Naive thymus-derived CD8-positive, alpha-beta T cell (primary cell): ENCODE measurements at regions not wholly inside any gene's neighbourhood (a gene's known extent, or its start where the extent isn't known, plus 50 kb on each side); places are given as distances from the start of the nearest gene placed in this dataset.
A peak's percentile ranks its signal among the peaks of the same experiment; 100 is the strongest.
"Not testable (repeated sequence)": the region's sequence is repeated elsewhere in the genome, so short reads cannot be mapped to it uniquely, and the experiment has no call there.

Experiments used
- ATAC-seq, 2 donors: fragments of 150-1000 bp; cut with Tn5 transposase in 1 of 2; sonication (Bioruptor Pico), chemical (Tn5 transposase) in 1 of 2; 1 replicate in 1 of 2; 2 replicates in 1 of 2; pipeline ENCODE4 v1.10.0; 2021; ENCODE audit warnings: mild to moderate bottlenecking in 2 of 2, moderate library complexity in 2 of 2
- POLR2A ChIA-PET: fragments of 350-600 bp; sonication (Branson Sonifier 250); formaldehyde crosslinking; loops from one replicate; lab custom pipeline; 2021; ENCODE audit warnings: antibody characterized with exemption; lab: Charles Lee
- DNase-seq, 10 donors: peaks; one replicate each; pipeline versions ENCODE4 v3.0.0 to v3.0.0-alpha.2; 2020 to 2022
- H3K27ac Mint-ChIP-seq, 10 donors: one replicate each; pipeline ENCODE4 v1.8.0; 2020 to 2022; ENCODE audit warnings: mild to moderate bottlenecking in 10 of 10, mixed read lengths in 10 of 10, moderate library complexity in 4 of 10, inconsistent platforms in 1 of 10
- H3K27me3 Mint-ChIP-seq, 5 donors: one replicate each; pipeline ENCODE4 v1.8.0; 2021 to 2022; ENCODE audit warnings: mixed read lengths in 5 of 5
- H3K36me3 Mint-ChIP-seq, 3 donors: one replicate each; pipeline ENCODE4 v1.8.0; 2020 to 2022; ENCODE audit warnings: mixed read lengths in 3 of 3, mild to moderate bottlenecking in 2 of 3, inconsistent platforms in 1 of 3
- H3K4me1 Mint-ChIP-seq, 4 donors: one replicate each; pipeline ENCODE4 v1.8.0; 2021 to 2022; ENCODE audit warnings: mixed read lengths in 4 of 4
- H3K4me3 Mint-ChIP-seq, 10 donors: one replicate each; pipeline ENCODE4 v1.8.0; 2020 to 2022; ENCODE audit warnings: mild to moderate bottlenecking in 10 of 10, mixed read lengths in 10 of 10, moderate library complexity in 6 of 10, inconsistent platforms in 1 of 10
- H3K9me3 Mint-ChIP-seq, 9 donors: one replicate each; pipeline ENCODE4 v1.8.0; 2020 to 2022; ENCODE audit warnings: mixed read lengths in 9 of 9, mild to moderate bottlenecking in 3 of 9, inconsistent platforms in 1 of 9, moderate library complexity in 1 of 9

- Mint-ChIP-seq H3K9me3 (peaks cover 0 to 9% (median 0%) of the 10 kb centered on the region in 9 donors), H3K27me3 (no peaks in the 10 kb centered on the region), H3K27ac (no peak overlapping the region), H3K4me3 (no peak overlapping the region), H3K4me1 (peaks cover 0 to 6% (median 0%) of the 10 kb centered on the region in 4 donors), H3K36me3 (no peaks in the 10 kb centered on the region)
- ATAC-seq, result no peak
- no peak for DNase-seq
- POLR2A ChIA-PET, result no interaction called here
Measured at GRCh38 chr18:39454866-39455265, 1889.3 kb upstream of the CELF4 start.

- POLR2A ChIA-PET, result no interaction called here
- H3K27me3 Mint-ChIP-seq, result no peaks in the 10 kb centered on the region
Measured at GRCh38 chr18:39453882-39454281, 1888.3 kb upstream of the CELF4 start.

GRCh38 chr18:39453356-39453755 is 1887.8 kb upstream of the CELF4 start:
- Mint-ChIP-seq H3K36me3 (no peaks in the 10 kb centered on the region), H3K9me3 (peaks cover 0 to 4% (median 1%) of the 10 kb centered on the region in 9 donors), H3K4me3 (no peak overlapping the region), H3K4me1 (peaks cover 0 to 6% (median 0%) of the 10 kb centered on the region in 4 donors), H3K27me3 (no peaks in the 10 kb centered on the region), H3K27ac (peak overlapping the region in 1 of 10 donors; percentile 30)
- ATAC-seq (no peak), DNase-seq (no peak)
- POLR2A ChIA-PET, result no interaction called here

More at GRCh38 chr18:39453882-39454281, 1888.3 kb upstream of the CELF4 start:
- peaks cover 0 to 9% (median 0%) of the 10 kb centered on the region in 9 donors for H3K9me3 Mint-ChIP-seq
- no peaks in the 10 kb centered on the region for H3K36me3 Mint-ChIP-seq
- H3K27ac Mint-ChIP-seq, result peak overlapping the region in 1 of 10 donors; percentile 30
- H3K4me3 Mint-ChIP-seq, result no peak overlapping the region
- ATAC-seq (no peak), DNase-seq (no peak)
- H3K4me1 Mint-ChIP-seq, result peaks cover 0 to 6% (median 0%) of the 10 kb centered on the region in 4 donors

- peaks cover 0 to 6% (median 0%) of the 10 kb centered on the region in 4 donors for H3K4me1 Mint-ChIP-seq
- no peak overlapping the region for H3K4me3 Mint-ChIP-seq
- no peaks in the 10 kb centered on the region for H3K27me3 Mint-ChIP-seq
- POLR2A ChIA-PET, result no interaction called here
- ATAC-seq (no peak), DNase-seq (no peak)
- H3K9me3 Mint-ChIP-seq, result peaks cover 0 to 17% (median 4%) of the 10 kb centered on the region in 9 donors
- no peak overlapping the region for H3K27ac Mint-ChIP-seq
- H3K36me3 Mint-ChIP-seq, result no peaks in the 10 kb centered on the region
Measured at GRCh38 chr18:39450958-39451357, 1885.4 kb upstream of the CELF4 start.

GRCh38 chr18:39449566-39449965 is 1884.0 kb upstream of the CELF4 start:
- Mint-ChIP-seq H3K27ac (no peak overlapping the region), H3K4me1 (peaks cover 0 to 6% (median 0%) of the 10 kb centered on the region in 4 donors), H3K27me3 (no peaks in the 10 kb centered on the region), H3K9me3 (peaks cover 0 to 31% (median 4%) of the 10 kb centered on the region in 9 donors), H3K4me3 (no peak overlapping the region), H3K36me3 (no peaks in the 10 kb centered on the region)
- POLR2A ChIA-PET, result no interaction called here
- DNase-seq (no peak), ATAC-seq (no peak)

GRCh38 chr18:39448942-39449341 is 1883.3 kb upstream of the CELF4 start:
- Mint-ChIP-seq H3K27me3 (no peaks in the 10 kb centered on the region), H3K27ac (no peak overlapping the region), H3K4me3 (no peak overlapping the region), H3K9me3 (peaks cover 0 to 34% (median 4%) of the 10 kb centered on the region in 9 donors), H3K36me3 (no peaks in the 10 kb centered on the region), H3K4me1 (peaks cover 0 to 6% (median 0%) of the 10 kb centered on the region in 4 donors)
- POLR2A ChIA-PET, result no interaction called here
- DNase-seq, result no peak
- no peak for ATAC-seq

GRCh38 chr18:39444957-39445356 is 1879.4 kb upstream of the CELF4 start:
- ATAC-seq, H3K27ac Mint-ChIP-seq, H3K4me1 Mint-ChIP-seq, H3K27me3 Mint-ChIP-seq, H3K4me3 Mint-ChIP-seq, H3K36me3 Mint-ChIP-seq, DNase-seq, POLR2A ChIA-PET: not testable (repeated sequence)
- H3K9me3 Mint-ChIP-seq, result peaks cover 0 to 34% (median 4%) of the 10 kb centered on the region in 9 donors

- ATAC-seq, result no peak
- H3K27me3 Mint-ChIP-seq, result peaks cover 0 to 4% (median 0%) of the 10 kb centered on the region in 5 donors
- H3K36me3 Mint-ChIP-seq, result no peaks in the 10 kb centered on the region
- peaks cover 0 to 35% (median 7%) of the 10 kb centered on the region in 9 donors for H3K9me3 Mint-ChIP-seq
- H3K4me1 Mint-ChIP-seq, result no peaks in the 10 kb centered on the region
- H3K27ac Mint-ChIP-seq, result no peak overlapping the region
- no peak overlapping the region for H3K4me3 Mint-ChIP-seq
- POLR2A ChIA-PET, result no interaction called here
- DNase-seq, result no peak
Measured at GRCh38 chr18:39441648-39442047, 1876.0 kb upstream of the CELF4 start.

GRCh38 chr18:39435996-39436395 is 1870.4 kb upstream of the CELF4 start:
- Mint-ChIP-seq H3K9me3 (peaks cover 0 to 12% (median 4%) of the 10 kb centered on the region in 9 donors), H3K27ac (no peak overlapping the region), H3K27me3 (peaks cover 0 to 4% (median 0%) of the 10 kb centered on the region in 5 donors), H3K36me3 (no peaks in the 10 kb centered on the region), H3K4me3 (no peak overlapping the region), H3K4me1 (no peaks in the 10 kb centered on the region)
- POLR2A ChIA-PET, result no interaction called here
- DNase-seq, result no peak
- ATAC-seq, result no peak

- POLR2A ChIA-PET, result no interaction called here
- Mint-ChIP-seq H3K4me3 (no peak overlapping the region), H3K9me3 (peaks cover 0 to 14% (median 7%) of the 10 kb centered on the region in 9 donors), H3K36me3 (no peaks in the 10 kb centered on the region), H3K27ac (no peak overlapping the region), H3K4me1 (no peaks in the 10 kb centered on the region), H3K27me3 (peaks cover 0 to 4% (median 0%) of the 10 kb centered on the region in 5 donors)
- ATAC-seq, result no peak
- no peak for DNase-seq
Measured at GRCh38 chr18:39435209-39435608, 1869.6 kb upstream of the CELF4 start.

- peaks cover 0 to 22% (median 6%) of the 10 kb centered on the region in 9 donors for H3K9me3 Mint-ChIP-seq
- H3K36me3 Mint-ChIP-seq, result no peaks in the 10 kb centered on the region
- H3K4me1 Mint-ChIP-seq, result no peaks in the 10 kb centered on the region
- H3K27me3 Mint-ChIP-seq, result peaks cover 0 to 4% (median 0%) of the 10 kb centered on the region in 5 donors
- ATAC-seq, result no peak
- DNase-seq, result no peak
- H3K27ac Mint-ChIP-seq, result no peak overlapping the region
- no peak overlapping the region for H3K4me3 Mint-ChIP-seq
- POLR2A ChIA-PET, result no interaction called here
Measured at GRCh38 chr18:39434223-39434920, 1868.8 kb upstream of the CELF4 start.

GRCh38 chr18:39425172-39425850 is 1859.7 kb upstream of the CELF4 start:
- Mint-ChIP-seq H3K4me3 (no peak overlapping the region), H3K4me1 (no peaks in the 10 kb centered on the region), H3K27me3 (no peaks in the 10 kb centered on the region), H3K36me3 (no peaks in the 10 kb centered on the region), H3K9me3 (peaks cover 0 to 41% (median 3%) of the 10 kb centered on the region in 9 donors), H3K27ac (no peak overlapping the region)
- DNase-seq (peak in 1 of 10 donors; percentile 49), ATAC-seq (no peak)
- POLR2A ChIA-PET, result no interaction called here

GRCh38 chr18:39424261-39424660 is 1858.7 kb upstream of the CELF4 start:
- H3K27ac Mint-ChIP-seq, result no peak overlapping the region
- no peaks in the 10 kb centered on the region for H3K27me3 Mint-ChIP-seq
- no peak overlapping the region for H3K4me3 Mint-ChIP-seq
- H3K4me1 Mint-ChIP-seq, result no peaks in the 10 kb centered on the region
- DNase-seq (no peak), ATAC-seq (no peak)
- POLR2A ChIA-PET, result no interaction called here
- no peaks in the 10 kb centered on the region for H3K36me3 Mint-ChIP-seq
- peaks cover 0 to 30% (median 3%) of the 10 kb centered on the region in 9 donors for H3K9me3 Mint-ChIP-seq
